ENCODE measurements at regions not wholly inside any gene's neighbourhood (a gene's known extent, or its start where the extent isn't known, plus 50 kb on each side); places are given as distances from the start of the nearest gene placed in this dataset.
A peak's percentile ranks its signal among the peaks of the same experiment; 100 is the strongest.
"Not testable (repeated sequence)": the region's sequence is repeated elsewhere in the genome, so short reads cannot be mapped to it uniquely, and the experiment has no call there.

DNA sequence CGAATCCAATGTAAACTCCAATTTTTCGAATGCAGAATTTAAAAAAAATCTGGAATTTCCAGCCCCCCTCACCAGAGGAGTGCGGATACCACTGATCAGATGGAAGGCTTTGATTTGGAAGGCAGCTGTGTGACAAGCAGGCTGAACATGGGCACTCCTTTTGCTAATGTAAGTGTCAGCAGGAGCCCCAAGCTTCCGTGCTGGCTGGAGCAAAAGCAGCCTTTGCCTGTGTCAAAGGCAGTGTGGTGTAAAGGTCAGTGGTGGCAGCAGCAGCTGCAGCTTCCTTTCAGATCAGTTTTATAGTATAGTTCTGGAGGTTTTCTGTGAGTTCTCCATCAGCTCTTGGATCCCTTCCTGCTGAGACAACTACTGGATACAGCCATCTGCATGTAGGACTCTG, 259.9 kb downstream of the CTH start:
- DNase-seq (ENCODE audit: low read depth in 2 of 2, low spot score in 1 of 2): no peak

DNA sequence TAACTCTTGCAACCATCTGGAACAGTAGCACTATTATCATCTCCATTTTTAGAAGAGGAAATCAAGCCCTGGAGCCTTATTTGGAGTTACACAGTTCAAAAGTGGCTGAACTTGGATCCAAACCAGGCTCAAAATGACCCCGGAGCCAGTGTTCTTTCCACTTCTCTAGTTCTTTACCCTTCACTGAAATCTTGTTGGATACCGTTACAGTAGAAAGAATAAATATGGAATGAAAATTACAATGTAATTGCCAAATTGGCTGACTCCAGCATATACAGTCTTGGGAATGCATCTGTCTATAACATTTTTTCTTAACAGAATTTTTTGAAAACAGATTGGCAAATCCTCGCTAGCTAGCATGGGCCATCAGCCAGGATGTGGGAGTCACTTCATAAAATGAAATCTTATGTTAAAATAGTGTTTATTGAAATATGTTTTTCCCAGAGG, 261.4 kb downstream of the CTH start:
- DNase-seq (ENCODE audit: low read depth in 2 of 2, low spot score in 1 of 2): no peak

DNA sequence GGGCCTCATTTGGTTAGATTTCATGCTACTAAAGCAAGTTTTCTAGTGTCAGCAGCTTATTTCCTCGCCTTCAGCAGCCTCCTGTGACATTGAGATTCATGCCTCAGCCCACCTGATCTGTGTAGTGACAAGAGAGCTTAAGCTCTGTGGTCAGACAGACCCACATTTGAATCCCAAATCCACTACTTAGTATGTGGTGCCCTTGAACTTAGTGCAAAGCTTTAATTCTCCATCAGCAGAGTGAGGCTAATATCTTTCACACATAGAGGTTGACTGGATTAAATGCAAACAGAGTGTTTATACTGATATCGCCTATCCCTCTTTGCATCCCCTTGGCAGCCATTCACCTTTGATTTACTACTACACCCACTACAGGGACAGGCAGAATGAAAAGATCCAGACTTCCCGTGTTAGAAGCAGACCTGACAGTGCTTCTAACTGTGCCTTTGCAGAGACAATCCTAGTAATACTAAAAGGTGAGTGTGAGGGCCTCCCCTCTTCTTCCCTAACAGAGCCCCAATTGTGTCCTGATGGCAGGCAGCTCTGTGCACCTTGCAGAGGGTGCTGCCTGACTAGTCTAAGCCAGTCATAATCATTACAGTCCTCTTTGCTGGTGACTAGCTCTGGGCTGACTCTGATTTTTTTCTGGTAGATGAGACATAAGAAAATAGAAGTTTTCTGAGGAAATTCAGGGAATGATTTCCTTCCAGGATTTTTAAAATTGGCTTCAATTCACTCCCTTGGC, 264.0 kb downstream of the CTH start:
- DNase-seq (ENCODE audit: low read depth in 2 of 2, low spot score in 1 of 2): no peak

DNA sequence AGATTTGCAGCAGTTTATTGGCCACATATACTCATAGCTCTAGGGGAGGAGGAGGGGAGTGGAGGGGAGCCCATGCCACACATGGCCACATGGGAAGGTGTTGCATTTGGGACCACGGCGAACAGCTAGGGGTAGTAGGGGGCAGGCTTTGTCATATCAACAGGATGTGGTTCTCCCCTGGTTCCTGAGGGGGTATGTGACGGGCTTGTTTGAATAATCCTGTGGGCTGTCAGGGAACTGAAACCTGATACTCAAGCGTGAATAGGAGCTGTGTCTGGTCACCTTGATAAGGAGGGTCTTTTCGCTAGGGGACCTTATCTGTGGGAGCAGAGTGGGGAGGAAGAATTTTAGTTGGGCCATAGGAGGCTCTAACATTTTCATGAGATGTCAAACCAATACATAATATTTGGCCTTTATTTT, 264.7 kb downstream of the CTH start:
- no peak for DNase-seq (ENCODE audit: low read depth in 2 of 2, low spot score in 1 of 2)

DNA sequence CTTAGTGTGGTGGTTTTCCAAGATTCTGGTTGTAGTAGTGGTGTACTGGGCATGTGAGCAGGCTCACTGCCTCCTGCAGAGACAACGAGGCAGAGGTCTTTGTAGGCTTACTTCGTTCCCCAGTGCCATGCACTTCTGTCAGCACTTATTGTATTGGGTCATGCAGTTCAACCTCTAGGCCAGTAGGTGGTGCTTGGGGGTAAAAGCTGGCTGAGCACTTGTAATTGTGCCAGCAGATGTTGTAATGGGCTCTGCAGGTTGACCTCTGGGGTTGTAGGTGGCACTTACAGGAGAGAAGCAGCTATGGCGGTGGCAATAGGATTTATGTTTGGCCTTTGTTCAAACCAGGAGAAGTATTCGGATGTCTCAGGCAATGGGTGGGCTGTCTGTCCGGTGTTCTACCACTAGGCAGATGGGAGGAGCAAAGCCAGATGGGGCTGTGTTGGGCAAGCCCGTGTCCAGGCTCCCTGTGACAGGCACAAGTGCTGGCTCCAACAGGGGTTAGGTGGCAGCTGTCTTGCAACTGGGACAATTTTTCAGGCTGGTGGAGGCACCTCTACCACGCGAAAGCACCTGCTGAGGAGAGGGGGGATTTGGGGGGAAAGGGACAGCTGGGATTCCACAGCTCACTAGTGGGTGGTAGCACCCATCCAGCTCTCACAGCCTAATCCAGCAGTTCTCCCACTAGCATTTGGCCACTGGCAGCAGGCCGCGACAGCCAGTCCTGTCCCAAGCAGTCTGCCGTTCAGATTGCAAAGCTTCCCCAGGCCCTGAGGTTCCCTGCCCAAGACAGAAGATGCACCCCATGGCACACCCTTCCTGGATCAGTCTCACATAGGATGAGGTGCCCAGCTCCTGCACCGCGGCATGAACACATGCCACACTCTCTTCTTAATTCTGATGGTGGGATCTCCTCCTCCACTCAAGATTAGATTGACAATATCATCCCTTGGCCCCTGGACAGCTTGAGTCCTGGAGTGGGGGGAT, 274.5 kb downstream of the CTH start:
- DNase-seq (ENCODE audit: low read depth in 2 of 2, low spot score in 1 of 2): peak; percentile 1

DNA sequence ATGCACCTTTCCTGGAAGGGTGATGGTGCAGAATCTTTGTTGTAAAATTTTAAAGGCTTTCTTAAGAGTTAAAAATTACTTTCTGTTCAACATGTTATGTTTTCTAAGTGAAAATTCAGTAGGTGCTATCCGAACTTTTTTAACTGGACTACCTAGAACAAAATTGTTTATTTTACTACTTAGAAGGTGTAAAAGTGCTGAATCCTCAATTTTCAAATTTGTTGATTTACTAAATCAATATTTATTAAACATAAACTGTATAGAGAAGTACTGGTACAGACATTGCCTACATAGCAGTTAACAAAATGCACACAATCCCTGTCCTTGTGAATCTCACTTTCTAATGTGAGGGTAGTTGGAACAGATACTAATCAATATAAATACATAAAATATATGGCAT, 277.5 kb downstream of the CTH start:
- DNase-seq (ENCODE audit: low read depth in 2 of 2, low spot score in 1 of 2): no peak

DNA sequence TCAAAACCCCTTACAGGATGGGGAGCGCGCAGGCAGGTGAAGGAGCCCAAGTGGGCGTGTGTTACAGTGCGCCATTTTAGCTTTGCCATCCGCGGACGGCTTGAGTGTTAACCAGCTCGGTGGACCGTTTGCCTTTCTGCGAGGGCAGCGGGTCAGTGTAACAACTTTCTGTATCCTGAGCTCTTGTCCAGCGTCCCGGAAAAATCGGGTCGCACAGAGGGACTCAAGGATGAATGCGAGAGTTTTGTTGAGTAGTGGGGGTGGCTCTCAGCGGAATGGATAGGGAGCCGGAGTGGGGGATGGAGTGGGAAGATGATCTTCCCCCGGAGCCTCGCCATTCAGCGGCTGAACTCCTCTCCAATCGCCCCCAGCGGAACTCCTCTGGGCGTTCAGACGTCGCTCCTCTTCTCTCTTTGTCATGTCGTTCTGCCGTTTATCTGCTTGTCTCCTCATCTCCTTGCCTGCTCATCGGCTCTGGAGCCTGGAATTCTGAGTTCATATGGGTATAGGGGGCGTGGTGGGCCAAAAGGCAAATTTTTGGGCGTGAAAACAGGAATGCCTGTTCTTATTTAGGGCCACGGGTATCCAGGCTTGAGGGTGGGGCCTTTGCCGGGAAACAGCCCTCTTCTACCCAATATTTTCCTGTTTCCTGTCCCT, 295.4 kb downstream of the CTH start:
- DNase-seq (ENCODE audit: low read depth in 2 of 2, low spot score in 1 of 2): no peak

DNA sequence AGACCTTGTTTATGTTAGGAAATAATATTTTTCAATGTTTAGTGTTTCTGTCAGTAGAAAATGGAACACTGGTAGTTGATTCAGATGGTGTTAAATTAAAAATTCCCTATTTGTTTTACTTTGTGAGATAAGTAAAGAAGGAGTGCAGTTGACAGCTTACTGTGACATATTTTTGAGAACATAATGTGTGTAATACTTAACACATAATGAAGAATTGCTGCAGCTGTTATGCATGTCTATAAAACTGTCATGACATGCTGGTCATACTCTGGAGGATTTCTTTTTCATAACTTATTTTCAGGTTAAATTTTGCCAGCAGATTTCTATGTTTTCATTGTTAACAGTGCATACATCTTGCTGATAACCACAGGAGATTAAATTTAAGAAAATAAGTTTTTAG, 296.1 kb downstream of the CTH start:
- no peak for DNase-seq (ENCODE audit: low read depth in 2 of 2, low spot score in 1 of 2)

DNA sequence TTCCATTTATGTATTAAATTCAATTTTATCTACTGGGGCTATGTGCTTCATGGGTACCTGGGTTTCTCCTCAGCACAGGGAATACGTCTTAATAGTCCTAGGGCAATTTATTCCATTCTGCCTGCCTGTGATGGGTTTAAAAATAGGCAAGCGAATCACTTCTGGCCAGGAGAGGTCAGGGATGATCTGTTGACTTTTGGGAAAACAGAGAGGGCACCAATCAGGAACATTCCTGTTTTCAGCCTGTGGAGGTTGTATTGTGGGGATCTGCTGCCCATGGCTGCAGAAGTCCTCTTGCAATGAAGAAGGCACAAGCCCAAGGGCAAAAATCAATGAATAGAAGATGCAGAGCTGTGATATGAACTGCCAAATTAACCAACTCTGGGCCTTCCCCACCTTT, 303.1 kb downstream of the CTH start:
- no peak for DNase-seq (ENCODE audit: low read depth in 2 of 2, low spot score in 1 of 2)

DNA sequence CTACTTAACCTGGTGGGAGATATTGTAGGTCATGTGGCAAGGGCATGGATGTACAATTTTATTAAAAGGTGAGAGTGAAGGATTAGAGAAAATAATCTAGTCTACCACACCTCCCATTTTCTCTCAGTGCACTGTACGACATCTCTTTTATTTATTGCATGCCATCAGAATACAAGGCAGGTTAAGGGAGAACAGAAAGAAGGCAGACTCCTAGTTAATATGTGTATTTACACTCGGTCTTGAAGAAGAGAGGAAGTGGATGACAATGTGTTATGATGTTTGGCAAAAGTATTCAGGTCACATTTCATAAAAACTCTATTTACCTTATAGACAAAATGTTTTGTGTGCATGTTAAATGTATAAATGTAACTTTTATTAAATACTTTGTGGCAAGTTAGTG, 306.1 kb downstream of the CTH start:
- no peak for DNase-seq (ENCODE audit: low read depth in 2 of 2, low spot score in 1 of 2)

DNA sequence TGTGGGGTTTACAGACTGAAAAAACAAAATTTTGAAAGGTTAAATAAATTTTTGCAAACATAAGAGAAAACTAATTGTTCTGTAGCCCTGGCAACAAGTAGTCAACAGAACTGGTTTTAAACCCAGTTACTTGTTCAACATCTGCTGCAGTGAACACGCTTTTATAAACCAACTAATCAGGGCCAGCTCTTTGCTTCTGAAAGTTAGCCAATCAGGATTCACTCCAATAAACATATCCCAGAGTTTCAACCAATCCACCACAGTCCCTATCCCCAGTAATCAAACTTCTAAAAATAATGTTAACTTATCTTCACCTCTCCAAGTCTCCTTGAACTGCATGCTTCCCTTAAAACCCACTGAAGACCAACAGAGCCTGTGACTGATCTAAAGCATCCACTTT, 306.6 kb downstream of the CTH start:
- DNase-seq (ENCODE audit: low read depth in 2 of 2, low spot score in 1 of 2): no peak

DNA sequence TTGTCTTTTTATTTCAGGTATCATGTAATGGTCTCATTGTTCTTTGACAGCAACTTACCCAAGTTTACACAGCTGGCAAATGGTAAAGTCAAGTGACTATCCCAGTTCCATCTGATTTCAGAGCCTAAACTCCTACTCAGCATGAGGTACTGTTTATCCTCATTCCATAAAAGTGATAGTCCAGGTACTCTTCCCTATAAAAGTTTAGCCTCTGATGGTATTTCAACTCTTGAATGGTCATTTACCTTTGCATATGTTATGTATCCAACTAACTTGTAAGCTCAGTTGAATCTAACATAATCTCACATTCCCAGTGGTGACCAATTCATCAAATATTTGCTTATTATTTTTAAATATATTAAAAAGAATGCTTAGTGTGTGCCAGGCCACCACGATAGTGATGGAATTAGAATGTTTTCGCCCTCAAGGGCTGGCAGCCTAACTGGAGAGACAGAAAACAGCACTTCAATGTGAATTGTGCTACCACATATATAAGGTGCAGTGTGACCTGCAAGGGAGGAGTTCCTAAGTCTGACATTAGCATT, 307.1 kb downstream of the CTH start:
- DNase-seq (ENCODE audit: low read depth in 2 of 2, low spot score in 1 of 2): no peak

DNA sequence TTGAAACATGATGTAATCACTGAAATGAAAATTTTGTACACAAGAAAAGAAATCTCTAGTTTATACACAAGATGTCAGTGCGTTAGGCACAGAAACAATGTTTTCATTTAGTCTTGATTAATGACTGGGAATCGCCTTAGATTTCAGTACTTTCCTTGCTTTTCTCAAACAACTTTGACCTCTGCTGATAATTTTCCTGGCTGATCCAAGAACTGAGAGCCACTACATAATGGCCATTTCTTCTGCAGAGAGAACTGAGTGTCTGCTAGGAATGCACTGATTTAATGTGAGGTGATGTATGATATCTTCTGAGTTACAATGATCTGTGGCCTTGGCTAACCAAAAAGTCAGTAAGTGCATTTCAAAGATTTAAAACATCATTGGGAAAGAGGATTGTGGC, 308.1 kb downstream of the CTH start:
- no peak for DNase-seq (ENCODE audit: low read depth in 2 of 2, low spot score in 1 of 2)

DNA sequence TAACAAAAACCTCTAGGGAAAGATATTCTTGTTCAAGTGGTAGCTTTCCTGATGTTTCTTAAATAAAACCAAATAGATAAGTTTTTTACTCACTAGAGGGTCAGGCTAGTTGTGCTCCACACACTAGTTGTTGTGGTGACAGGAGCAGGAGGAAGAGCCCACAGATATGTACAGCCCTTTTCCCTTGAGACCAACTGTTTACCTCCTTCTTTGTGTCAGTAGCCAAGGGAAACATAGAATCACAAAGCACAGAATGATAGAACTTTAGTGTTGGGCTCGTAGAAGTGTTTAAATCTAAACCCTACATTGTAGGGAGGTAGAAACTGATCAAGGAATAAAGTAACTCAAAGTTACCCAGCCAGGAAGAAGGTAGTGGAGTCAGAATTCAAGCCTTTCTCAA, 309.0 kb downstream of the CTH start:
- no peak for DNase-seq (ENCODE audit: low read depth in 2 of 2, low spot score in 1 of 2)

DNA sequence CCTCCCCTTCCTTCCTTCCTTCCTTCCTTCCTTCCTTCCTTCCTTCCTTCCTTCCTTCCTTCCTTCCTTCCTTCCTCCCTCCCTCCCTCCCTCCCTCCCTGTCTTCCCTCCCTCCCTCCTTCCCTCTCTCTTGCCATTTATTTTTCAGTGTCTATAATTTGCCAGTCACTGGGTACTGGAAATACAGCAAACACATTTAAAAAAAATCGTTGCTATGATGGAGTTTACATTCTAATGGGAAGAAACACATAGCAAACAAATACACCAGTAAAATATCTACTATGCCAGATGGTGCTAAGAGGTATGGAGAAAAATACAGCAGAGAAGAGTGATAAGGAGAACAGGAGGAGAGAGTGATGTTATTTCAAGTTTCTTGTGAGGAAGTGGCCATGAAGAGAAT, 309.5 kb downstream of the CTH start:
- DNase-seq (ENCODE audit: low read depth in 2 of 2, low spot score in 1 of 2): no peak

DNA sequence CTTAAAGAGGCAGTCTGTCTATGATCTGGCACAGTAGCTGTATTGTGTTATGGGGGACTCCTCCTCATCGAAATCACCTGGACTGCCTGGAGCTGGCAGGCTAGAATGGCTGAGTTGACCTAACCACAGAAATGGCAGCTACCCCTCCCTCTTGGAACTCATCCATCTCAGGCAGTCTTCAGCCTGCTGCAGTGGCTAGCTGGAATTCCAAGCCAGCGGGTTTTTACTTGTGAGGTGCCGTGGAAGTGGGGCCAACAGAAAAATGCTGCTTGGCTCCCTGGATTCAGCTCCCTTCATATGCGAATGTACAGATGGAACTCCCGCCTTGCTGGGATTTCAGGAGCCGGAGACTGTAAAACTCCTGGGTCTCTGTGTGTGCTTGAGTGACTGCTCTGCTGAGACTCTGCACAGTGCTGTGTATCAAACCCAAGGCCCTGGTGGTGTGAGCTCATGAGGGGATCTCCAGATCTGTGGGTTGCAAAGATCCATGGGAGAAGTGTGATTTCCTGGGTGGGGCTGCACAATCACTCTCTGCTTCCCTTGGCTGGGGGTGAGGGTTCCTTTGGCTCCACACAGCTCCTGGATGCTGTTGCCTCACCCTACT, 316.9 kb downstream of the CTH start:
- no peak for DNase-seq (ENCODE audit: low read depth in 2 of 2, low spot score in 1 of 2)

DNA sequence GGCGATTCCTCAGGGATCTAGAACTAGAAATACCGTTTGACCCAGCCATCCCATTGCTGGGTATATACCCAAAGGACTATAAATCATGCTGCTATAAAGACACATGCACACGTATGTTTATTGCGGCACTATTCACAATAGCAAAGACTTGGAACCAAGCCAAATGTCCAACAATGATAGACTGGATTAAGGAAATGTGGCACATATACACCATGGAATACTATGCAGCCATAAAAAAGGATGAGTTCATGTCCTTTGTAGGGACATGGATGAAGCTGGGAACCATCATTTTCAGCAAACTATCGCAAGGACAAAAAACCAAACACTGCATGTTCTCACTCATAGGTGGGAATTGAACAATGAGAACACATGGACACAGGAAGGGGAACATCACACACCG, 311.1 kb downstream of the PTGER3 start:
- not testable (repeated sequence) for DNase-seq (ENCODE audit: low read depth in 2 of 2, low spot score in 1 of 2)

DNA sequence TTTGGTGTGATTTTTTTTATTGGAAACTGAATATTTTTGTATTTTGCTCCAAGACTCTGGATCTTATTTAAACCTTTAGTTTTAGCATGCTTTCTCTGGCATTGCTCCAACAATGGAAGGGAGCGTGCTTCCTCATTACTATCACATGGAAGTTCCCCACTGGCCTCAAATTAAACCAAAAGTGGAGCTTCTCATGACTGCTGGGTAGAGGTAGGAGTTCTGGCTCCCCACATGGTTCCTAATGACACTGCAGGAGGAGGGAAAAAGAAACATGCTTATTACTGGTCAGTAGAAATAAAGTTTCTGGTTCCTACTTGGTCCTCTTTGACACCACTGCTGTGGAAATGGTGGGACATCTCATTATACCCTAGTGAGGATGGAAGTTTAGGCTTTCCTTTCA, 310.5 kb downstream of the PTGER3 start:
- no peak for DNase-seq (ENCODE audit: low read depth in 2 of 2, low spot score in 1 of 2)

DNA sequence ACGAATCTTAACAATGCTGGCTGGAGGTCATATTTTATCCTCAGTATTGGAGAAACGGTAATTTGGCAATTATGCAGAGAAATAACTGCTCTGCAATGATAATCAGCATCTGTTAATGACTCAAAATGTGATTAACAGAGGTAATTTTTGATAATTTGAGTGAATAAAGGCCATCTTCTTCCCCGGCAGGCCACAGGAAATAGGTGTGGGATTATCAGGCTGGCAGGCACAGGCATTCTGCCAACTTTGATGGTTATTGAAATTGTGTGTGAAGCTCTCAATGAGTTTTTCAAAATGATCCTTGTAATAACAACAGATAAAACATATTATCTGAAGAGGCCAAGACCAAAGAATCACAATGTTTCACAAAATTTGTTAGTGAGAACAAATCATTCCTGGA, 309.0 kb downstream of the PTGER3 start:
- DNase-seq (ENCODE audit: low read depth in 2 of 2, low spot score in 1 of 2): no peak

DNA sequence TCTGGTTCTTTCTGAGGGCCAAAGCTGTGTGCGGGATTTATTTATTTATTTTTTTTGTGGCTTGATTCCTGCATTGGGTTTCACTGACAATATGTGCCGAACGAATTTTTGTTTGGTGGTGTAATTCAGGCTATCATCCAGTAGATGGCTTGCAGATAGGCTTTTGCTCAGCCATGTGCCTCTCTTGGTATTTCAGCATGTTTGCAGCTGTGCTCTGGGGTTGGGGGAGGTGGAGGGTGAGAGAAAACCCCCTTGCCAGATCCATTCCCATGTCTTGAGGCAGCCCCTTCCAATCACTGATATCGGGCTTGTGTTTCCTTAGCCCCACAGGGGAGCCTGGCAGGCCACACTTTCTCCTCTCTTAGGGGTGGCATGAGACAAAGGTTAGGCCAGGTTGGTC, 302.4 kb downstream of the PTGER3 start:
- no peak for DNase-seq (ENCODE audit: low read depth in 2 of 2, low spot score in 1 of 2)

DNA sequence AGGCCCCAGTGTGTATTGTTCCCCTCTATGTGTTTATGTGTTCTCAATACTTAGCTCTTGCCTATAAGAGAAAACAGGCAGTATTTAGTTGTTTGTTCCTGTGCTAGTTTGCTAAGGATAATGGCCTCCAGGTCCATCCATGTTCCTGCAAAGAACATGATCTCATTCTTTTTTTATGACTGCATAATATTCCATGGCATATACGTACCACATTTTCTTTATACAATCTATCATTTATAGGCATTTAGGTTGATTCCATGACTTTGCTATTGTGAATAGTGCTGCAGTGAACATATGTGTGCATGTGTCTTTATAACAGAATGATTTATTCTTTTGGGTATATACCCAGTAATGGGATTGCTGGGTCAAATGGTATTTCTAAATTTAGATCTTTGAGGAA, 301.6 kb downstream of the PTGER3 start:
- DNase-seq (ENCODE audit: low read depth in 2 of 2, low spot score in 1 of 2): not testable (repeated sequence)

Data from stimulated activated CD8-positive, alpha-beta memory T cell treated with anti-CD3 and anti-CD28 coated beads, Interleukin-4, amount 100 ng/mL, for 4 hours (primary cell).